Left ventricle myocardium superior (tissue), 1 donor: ENCODE measurements at regions not wholly inside any gene's neighbourhood (a gene's known extent, or its start where the extent isn't known, plus 50 kb on each side); places are given as distances from the start of the nearest gene placed in this dataset.

Experiments used
- ATAC-seq: fragments of 200-7000 bp; cut with Tn5 transposase; one replicate; pipeline ENCODE4 v1.9.1; 2020; ENCODE audit warnings: mild to moderate bottlenecking, moderate library complexity
- DNase-seq: peaks from one replicate; pipeline ENCODE4 v3.0.0-alpha.2; 2020
- intact Hi-C: fragments of 100-400 bp; cut with micrococcal nuclease; formaldehyde crosslinking; loops from one replicate; pipeline ENCODE4 v1.11.0; 2022
- donor health status: DM: no; HTN: yes; CAD: no; lungs with severe emphysema.

GRCh38 chr4:19416146-19416545, 835.6 kb upstream of the SLIT2 start:
- ATAC-seq (no peak), DNase-seq (no peak)
- intact Hi-C loops, result no loop called here

GRCh38 chr4:19408490-19408889, 843.2 kb upstream of the SLIT2 start:
- intact Hi-C loops, result no loop called here
- ATAC-seq, result no peak
- no peak for DNase-seq

GRCh38 chr4:19406789-19407188, 844.9 kb upstream of the SLIT2 start:
- ATAC-seq (no peak), DNase-seq (no peak)
- intact Hi-C loops, result no loop called here

GRCh38 chr4:19403786-19404370, 847.8 kb upstream of the SLIT2 start:
- intact Hi-C loops, result no loop called here
- ATAC-seq (no peak), DNase-seq (no peak)

GRCh38 chr4:19402581-19403065, 849.1 kb upstream of the SLIT2 start:
- intact Hi-C loops, result no loop called here
- no peak for ATAC-seq
- DNase-seq, result no peak

- no peak for DNase-seq
- no peak for ATAC-seq
- intact Hi-C loops, result no loop called here
These were observed 850.2 kb upstream of the SLIT2 start for GRCh38 chr4:19401301-19402080.

GRCh38 chr4:19400820-19401219, 850.9 kb upstream of the SLIT2 start:
- intact Hi-C loops, result no loop called here
- ATAC-seq (no peak), DNase-seq (no peak)

- DNase-seq (no peak), ATAC-seq (no peak)
- intact Hi-C loops, result no loop called here
These were observed 852.7 kb upstream of the SLIT2 start for GRCh38 chr4:19399001-19399400.

- intact Hi-C loops, result no loop called here
- ATAC-seq (no peak), DNase-seq (no peak)
These were observed 864.9 kb upstream of the SLIT2 start for GRCh38 chr4:19386786-19387185.

- intact Hi-C loops, result no loop called here
- DNase-seq (no peak), ATAC-seq (no peak)
These were observed 868.5 kb upstream of the SLIT2 start for GRCh38 chr4:19382993-19383756.

GRCh38 chr4:19381068-19381467, 870.6 kb upstream of the SLIT2 start:
- intact Hi-C loops, result no loop called here
- ATAC-seq (no peak), DNase-seq (no peak)

GRCh38 chr4:19380600-19380999, 871.1 kb upstream of the SLIT2 start:
- no peak for DNase-seq
- intact Hi-C loops, result no loop called here
- no peak for ATAC-seq

- intact Hi-C loops, result no loop called here
- no peak for DNase-seq
- no peak for ATAC-seq
These were observed 872.5 kb upstream of the SLIT2 start for GRCh38 chr4:19379191-19379708.

- intact Hi-C loops, result no loop called here
- ATAC-seq, result no peak
- DNase-seq, result no peak
These were observed 875.8 kb upstream of the SLIT2 start for GRCh38 chr4:19375931-19376330.

- intact Hi-C loops, result no loop called here
- DNase-seq (no peak), ATAC-seq (no peak)
These were observed 876.4 kb upstream of the SLIT2 start for GRCh38 chr4:19375136-19375804.

GRCh38 chr4:19372390-19372789, 879.3 kb upstream of the SLIT2 start:
- ATAC-seq, result no peak
- DNase-seq, result no peak
- intact Hi-C loops, result no loop called here

- DNase-seq, result no peak
- no peak for ATAC-seq
- intact Hi-C loops, result no loop called here
These were observed 882.9 kb upstream of the SLIT2 start for GRCh38 chr4:19368800-19369199.

GRCh38 chr4:19366916-19367315, 884.8 kb upstream of the SLIT2 start:
- DNase-seq (no peak), ATAC-seq (no peak)
- intact Hi-C loops, result no loop called here

- no peak for ATAC-seq
These were observed 893.7 kb upstream of the SLIT2 start for GRCh38 chr4:19358015-19358414.

GRCh38 chr4:19349416-19349815, 902.3 kb upstream of the SLIT2 start:
- DNase-seq (no peak), ATAC-seq (no peak)
- intact Hi-C loops, result no loop called here

More at GRCh38 chr4:19358015-19358414, 893.7 kb upstream of the SLIT2 start:
- DNase-seq, result no peak
- intact Hi-C loops, result no loop called here
